BLaER1 treated with 17β-estradiol and CSF1 and Interleukin-3, amounts not matched to agents 10 nM and 100 nM (cell line): ENCODE measurements at regions not wholly inside any gene's neighbourhood (a gene's known extent, or its start where the extent isn't known, plus 50 kb on each side); places are given as distances from the start of the nearest gene placed in this dataset.
A peak's percentile ranks its signal among the peaks of the same experiment; 100 is the strongest.

Experiments used
- H3K27ac ChIP-seq, 11 experiments: shearing (Covaris generic); formaldehyde crosslinking; 2 replicates each; pipeline ENCODE4 v1.8.1; 2022
- H3K27me3 ChIP-seq, 11 experiments: shearing (Covaris generic); formaldehyde crosslinking; 2 replicates each; pipeline ENCODE4 v1.8.1; 2022
- H3K36me3 ChIP-seq, 11 experiments: shearing (Covaris generic); formaldehyde crosslinking; 2 replicates each; pipeline ENCODE4 v1.8.1; 2022
- H3K4me1 ChIP-seq, 10 experiments: shearing (Covaris generic); formaldehyde crosslinking; 2 replicates each; pipeline ENCODE4 v1.8.1; 2022
- H3K4me2 ChIP-seq, 11 experiments: shearing (Covaris generic); formaldehyde crosslinking; 2 replicates each; pipeline ENCODE4 v1.8.1; 2022
- H3K4me3 ChIP-seq, 10 experiments: shearing (Covaris generic); formaldehyde crosslinking; 2 replicates each; pipeline ENCODE4 v1.8.1; 2022
- H3K9ac ChIP-seq, 11 experiments: shearing (Covaris generic); formaldehyde crosslinking; 2 replicates each; pipeline ENCODE4 v1.8.1; 2022
- H3K9me3 ChIP-seq, 11 experiments: shearing (Covaris generic); formaldehyde crosslinking; replicated peaks in 1 of 11; 2 replicates each; pipeline ENCODE4 v1.8.1; 2022
- H4K20me1 ChIP-seq, 11 experiments: shearing (Covaris generic); formaldehyde crosslinking; 2 replicates each; pipeline ENCODE4 v1.8.1; 2022
- Cebpa-rat ChIP-seq, 11 experiments: shearing (Covaris generic); IDR thresholded peaks; 2 replicates each; pipeline ENCODE4 v1.8.1; 2022

- Histone ChIP-seq H3K9ac (no peak overlapping the region), H3K9me3 (peaks cover 7 to 12% (median 10%) of the 10 kb centered on the region in 11 experiments), H3K4me1 (no peaks in the 10 kb centered on the region), H3K4me3 (no peak overlapping the region), H3K36me3 (0 out of 22 replicates have a peak, but pooled peaks cover 0 to 4% (median 0%) of the 10 kb centered on the region in 11 experiments), H3K27me3 (no peaks in the 10 kb centered on the region), H4K20me1 (no peaks in the 10 kb centered on the region), H3K27ac (no peak overlapping the region), H3K4me2 (no peak overlapping the region)
- no peak for TF ChIP-seq Cebpa-rat (IDR thresholded peaks at IDR 0.05)
Observed at GRCh38 chr3:106725566-106725965, 651.7 kb upstream of the CCDC54 start.

GRCh38 chr3:106728315-106729098, 648.7 kb upstream of the CCDC54 start:
- Histone ChIP-seq H3K9ac (no peak overlapping the region), H3K4me1 (no peaks in the 10 kb centered on the region), H3K4me3 (no peak overlapping the region), H4K20me1 (no peaks in the 10 kb centered on the region), H3K36me3 (no peaks in the 10 kb centered on the region), H3K4me2 (no peak overlapping the region), H3K27ac (no peak overlapping the region), H3K27me3 (no peaks in the 10 kb centered on the region), H3K9me3 (no peaks in the 10 kb centered on the region)
- TF ChIP-seq Cebpa-rat (IDR thresholded peaks at IDR 0.05), result no peak

- no peaks in the 10 kb centered on the region for H3K9me3 ChIP-seq
- H3K4me1 ChIP-seq, result no peaks in the 10 kb centered on the region
- H3K27me3 ChIP-seq, result no peaks in the 10 kb centered on the region
- no peak overlapping the region for H3K9ac ChIP-seq
- H3K4me3 ChIP-seq, result no peak overlapping the region
- H4K20me1 ChIP-seq, result no peaks in the 10 kb centered on the region
- no peak for TF ChIP-seq Cebpa-rat (IDR thresholded peaks at IDR 0.05)
- H3K36me3 ChIP-seq, result no peaks in the 10 kb centered on the region
- H3K4me2 ChIP-seq, result no peak overlapping the region
- no peak overlapping the region for H3K27ac ChIP-seq
Observed at GRCh38 chr3:106729481-106729880, 647.8 kb upstream of the CCDC54 start.

GRCh38 chr3:106731230-106731629, 646.0 kb upstream of the CCDC54 start:
- H3K4me1 ChIP-seq, result no peaks in the 10 kb centered on the region
- H4K20me1 ChIP-seq, result no peaks in the 10 kb centered on the region
- no peak for TF ChIP-seq Cebpa-rat (IDR thresholded peaks at IDR 0.05)
- H3K4me3 ChIP-seq, result no peak overlapping the region
- no peaks in the 10 kb centered on the region for H3K27me3 ChIP-seq
- H3K9me3 ChIP-seq, result no peaks in the 10 kb centered on the region
- no peak overlapping the region for H3K9ac ChIP-seq
- no peak overlapping the region for H3K27ac ChIP-seq
- no peaks in the 10 kb centered on the region for H3K36me3 ChIP-seq
- no peak overlapping the region for H3K4me2 ChIP-seq

- Histone ChIP-seq H3K9me3 (no peaks in the 10 kb centered on the region), H3K4me3 (no peak overlapping the region), H3K4me2 (no peak overlapping the region), H3K27me3 (no peaks in the 10 kb centered on the region), H3K36me3 (no peaks in the 10 kb centered on the region), H3K27ac (no peak overlapping the region), H3K9ac (no peak overlapping the region), H3K4me1 (peaks cover under 1 to 9% (median 3%) of the 10 kb centered on the region in 10 experiments; a peak in 18 of 20 replicates), H4K20me1 (no peaks in the 10 kb centered on the region)
- no peak for TF ChIP-seq Cebpa-rat (IDR thresholded peaks at IDR 0.05)
Observed at GRCh38 chr3:106734712-106735111, 642.5 kb upstream of the CCDC54 start.

GRCh38 chr3:106737265-106737664, 640.0 kb upstream of the CCDC54 start:
- no peaks in the 10 kb centered on the region for H3K27me3 ChIP-seq
- no peak overlapping the region for H3K27ac ChIP-seq
- H3K4me3 ChIP-seq, result no peak overlapping the region
- H3K36me3 ChIP-seq, result no peaks in the 10 kb centered on the region
- no peaks in the 10 kb centered on the region for H3K9me3 ChIP-seq
- H3K4me2 ChIP-seq, result no peak overlapping the region
- H3K4me1 ChIP-seq, result peaks cover 6 to 23% (median 14%) of the 10 kb centered on the region in 10 experiments; a peak in 18 of 20 replicates
- TF ChIP-seq Cebpa-rat (IDR thresholded peaks at IDR 0.05), result no peak
- H3K9ac ChIP-seq, result no peak overlapping the region
- H4K20me1 ChIP-seq, result no peaks in the 10 kb centered on the region

- H3K9ac ChIP-seq, result no peak overlapping the region
- no peaks in the 10 kb centered on the region for H3K9me3 ChIP-seq
- peak in 1 of 11 experiments; percentile 15; a peak in 1 of 22 replicates for TF ChIP-seq Cebpa-rat (IDR thresholded peaks at IDR 0.05)
- H3K4me1 ChIP-seq, result peaks cover 6 to 23% (median 14%) of the 10 kb centered on the region in 10 experiments; a peak in 18 of 20 replicates
- no peaks in the 10 kb centered on the region for H4K20me1 ChIP-seq
- peak overlapping the region; percentile 5 to 69 (median 47); a peak in 17 of 22 replicates for H3K4me2 ChIP-seq
- H3K27ac ChIP-seq, result peak overlapping the region in 4 of 11 experiments; percentile 36 to 58 (median 55); a peak in 8 of 22 replicates
- H3K27me3 ChIP-seq, result no peaks in the 10 kb centered on the region
- H3K4me3 ChIP-seq, result no peak overlapping the region
- no peaks in the 10 kb centered on the region for H3K36me3 ChIP-seq
Observed at GRCh38 chr3:106740116-106740515, 637.1 kb upstream of the CCDC54 start.

GRCh38 chr3:106745344-106746168, 631.7 kb upstream of the CCDC54 start:
- Histone ChIP-seq H4K20me1 (no peaks in the 10 kb centered on the region), H3K9ac (no peak overlapping the region), H3K4me3 (no peak overlapping the region), H3K9me3 (no peaks in the 10 kb centered on the region), H3K27me3 (no peaks in the 10 kb centered on the region), H3K36me3 (no peaks in the 10 kb centered on the region), H3K4me2 (no peak overlapping the region), H3K4me1 (peaks cover 0 to 6% (median 2%) of the 10 kb centered on the region in 10 experiments; a peak in 11 of 20 replicates), H3K27ac (no peak overlapping the region)
- TF ChIP-seq Cebpa-rat (IDR thresholded peaks at IDR 0.05), result no peak

GRCh38 chr3:106746286-106746685, 631.0 kb upstream of the CCDC54 start:
- no peak overlapping the region for H3K27ac ChIP-seq
- no peak overlapping the region for H3K9ac ChIP-seq
- no peaks in the 10 kb centered on the region for H3K4me1 ChIP-seq
- H4K20me1 ChIP-seq, result no peaks in the 10 kb centered on the region
- H3K9me3 ChIP-seq, result no peaks in the 10 kb centered on the region
- H3K4me2 ChIP-seq, result no peak overlapping the region
- H3K36me3 ChIP-seq, result no peaks in the 10 kb centered on the region
- no peak for TF ChIP-seq Cebpa-rat (IDR thresholded peaks at IDR 0.05)
- H3K4me3 ChIP-seq, result no peak overlapping the region
- H3K27me3 ChIP-seq, result no peaks in the 10 kb centered on the region
